IMR-90 (cell line): ENCODE measurements at regions not wholly inside any gene's neighbourhood (a gene's known extent, or its start where the extent isn't known, plus 50 kb on each side); places are given as distances from the start of the nearest gene placed in this dataset.

Experiments used
- BHLHE40 ChIP-seq: fragments of 150-350 bp; IDR thresholded peaks from 2 replicates; pipeline ENCODE4 v1.6.1; 2016; ENCODE audit warnings: mild to moderate bottlenecking, low read depth, low read length
- CEBPB ChIP-seq: IDR thresholded peaks from 2 replicates; pipeline ENCODE4 v1.6.1; 2012; ENCODE audit warnings: low read depth, low read length, improper control_type of control experiment
- CHD1 ChIP-seq: IDR thresholded peaks from 2 replicates; pipeline ENCODE4 v1.6.1; 2012; ENCODE audit warnings: low read depth, low read length, improper control_type of control experiment
- CTCF ChIP-seq: conservative IDR thresholded peaks from 2 replicates; pipeline ENCODE4 v1.5.1; 2012; ENCODE audit warnings: mild to moderate bottlenecking, low read depth, low read length, improper control_type of control experiment
- ELK1 ChIP-seq: fragments of 150-350 bp; IDR thresholded peaks from 2 replicates; pipeline ENCODE4 v1.6.1; 2016; ENCODE audit warnings: low read depth, mild to moderate bottlenecking, low read length, moderate library complexity, borderline replicate concordance
- FOS ChIP-seq: fragments of 150-350 bp; IDR thresholded peaks from 2 replicates; pipeline ENCODE4 v1.6.1; 2016; ENCODE audit warnings: low read depth, low read length
- MAZ ChIP-seq: IDR thresholded peaks from 2 replicates; pipeline ENCODE4 v1.6.1; 2012; ENCODE audit warnings: low read depth, mild to moderate bottlenecking, low read length, improper control_type of control experiment, moderate library complexity, borderline replicate concordance
- MXI1 ChIP-seq: IDR thresholded peaks from 2 replicates; pipeline ENCODE4 v1.6.1; 2012; ENCODE audit warnings: low read depth, mild to moderate bottlenecking, low read length, moderate library complexity, borderline replicate concordance
- NFE2L2 ChIP-seq: fragments of 150-350 bp; IDR thresholded peaks from 2 replicates; pipeline ENCODE4 v1.6.1; 2016; ENCODE audit warnings: low read depth, mild to moderate bottlenecking, low read length
- POLR2A ChIP-seq: IDR thresholded peaks from 2 replicates; pipeline ENCODE4 v1.6.1; 2012; ENCODE audit warnings: mild to moderate bottlenecking, low read depth, low read length
- RAD21 ChIP-seq: IDR thresholded peaks from 2 replicates; pipeline ENCODE4 v1.6.1; 2012; ENCODE audit warnings: low read length, improper control_type of control experiment
- RCOR1 ChIP-seq: IDR thresholded peaks from 2 replicates; pipeline ENCODE4 v1.6.1; 2012; ENCODE audit warnings: mild to moderate bottlenecking, low read length, improper control_type of control experiment; ENCODE audit not compliant: insufficient replicate concordance
- SMC3 ChIP-seq: fragments of 150-350 bp; IDR thresholded peaks from 2 replicates; pipeline ENCODE4 v1.6.1; 2016; ENCODE audit warnings: low read depth, mild to moderate bottlenecking, antibody characterized with exemption, low read length, moderate library complexity
- USF2 ChIP-seq: fragments of 150-350 bp; IDR thresholded peaks from 2 replicates; pipeline ENCODE4 v1.6.1; 2017; ENCODE audit warnings: mild to moderate bottlenecking, antibody characterized with exemption, low read length, low read depth

- TF ChIP-seq FOS = no peak
- TF ChIP-seq CTCF = no peak
- TF ChIP-seq POLR2A = no peak
- no peak for TF ChIP-seq RAD21
- TF ChIP-seq ELK1 = no peak
- TF ChIP-seq BHLHE40 = no peak
- TF ChIP-seq CEBPB = no peak
- no peak for TF ChIP-seq USF2
- no peak for TF ChIP-seq MAZ
- no peak for TF ChIP-seq CHD1
- no peak for TF ChIP-seq MXI1
- no peak for TF ChIP-seq NFE2L2
- TF ChIP-seq SMC3 = no peak
- no peak for TF ChIP-seq RCOR1
Measured at GRCh38 chr3:177465257-177465642, 268.0 kb upstream of the TBL1XR1 start.
